H9 (cell line): ENCODE measurements at regions not wholly inside any gene's neighbourhood (a gene's known extent, or its start where the extent isn't known, plus 50 kb on each side); places are given as distances from the start of the nearest gene placed in this dataset.

Source experiments
- DNase-seq: peaks from one replicate; pipeline ENCODE4 v3.0.0-alpha.2; 2017
- H2AFZ ChIP-seq: one replicate; pipeline ENCODE4 v1.6.1; 2013; ENCODE audit warnings: mild to moderate bottlenecking, low read length, control low read depth, moderate library complexity
- H2AK5ac ChIP-seq: 2 replicates; pipeline ENCODE4 v1.6.1; 2013; ENCODE audit warnings: low read length, control low read depth, mixed read lengths; ENCODE audit not compliant: insufficient read length
- H2BK120ac ChIP-seq: one replicate; pipeline ENCODE4 v1.6.1; 2013; ENCODE audit warnings: low read depth, mild to moderate bottlenecking, low read length, control low read depth, inconsistent platforms; ENCODE audit not compliant: poor library complexity, severe bottlenecking
- H2BK12ac ChIP-seq: 2 replicates; pipeline ENCODE4 v1.6.1; 2013; ENCODE audit warnings: low read length, control low read depth, mixed read lengths, low read depth; ENCODE audit not compliant: insufficient read length
- H2BK15ac ChIP-seq: 2 replicates; pipeline ENCODE4 v1.6.1; 2013; ENCODE audit warnings: low read depth, low read length, control low read depth
- H2BK20ac ChIP-seq: one replicate; pipeline ENCODE4 v1.6.1; 2013; ENCODE audit warnings: low read depth, mild to moderate bottlenecking, low read length, control low read depth, inconsistent platforms; ENCODE audit not compliant: poor library complexity, severe bottlenecking
- H2BK5ac ChIP-seq: 2 replicates; pipeline ENCODE4 v1.6.1; 2013; ENCODE audit warnings: low read length, control low read depth, mixed read lengths; ENCODE audit not compliant: insufficient read length
- H3K14ac ChIP-seq: 2 replicates; pipeline ENCODE4 v1.6.1; 2013; ENCODE audit warnings: low read length, control low read depth; ENCODE audit not compliant: insufficient read depth
- H3K18ac ChIP-seq: 2 replicates; pipeline ENCODE4 v1.6.1; 2013; ENCODE audit warnings: low read depth, mild to moderate bottlenecking, mixed read lengths, low read length, control low read depth; ENCODE audit not compliant: insufficient read length
- H3K23ac ChIP-seq: 2 replicates; pipeline ENCODE4 v1.6.1; 2013; ENCODE audit warnings: low read length, control low read depth, mixed read lengths, low read depth; ENCODE audit not compliant: insufficient read length
- H3K23me2 ChIP-seq: 2 replicates; pipeline ENCODE4 v1.6.1; 2013; ENCODE audit warnings: low read depth, mild to moderate bottlenecking, mixed read lengths, low read length, control low read depth; ENCODE audit not compliant: insufficient read length, poor library complexity, severe bottlenecking
- H3K27ac ChIP-seq: 2 replicates; pipeline ENCODE4 v1.5.1; 2013; ENCODE audit warnings: low read length, control low read depth, mixed read lengths, low read depth; ENCODE audit not compliant: insufficient read length
- H3K27me3 ChIP-seq: 2 replicates; pipeline ENCODE4 v1.6.1; 2013; ENCODE audit warnings: low read length, control low read depth, inconsistent platforms; ENCODE audit not compliant: insufficient read depth
- H3K4ac ChIP-seq: 2 replicates; pipeline ENCODE4 v1.6.1; 2013; ENCODE audit warnings: low read depth, mild to moderate bottlenecking, control low read depth, inconsistent platforms, low read length, moderate library complexity
- H3K4me1 ChIP-seq: 2 replicates; pipeline ENCODE4 v1.6.1; 2013; ENCODE audit warnings: low read length, control low read depth, inconsistent platforms; ENCODE audit not compliant: insufficient read depth
- H3K4me2 ChIP-seq: 2 replicates; pipeline ENCODE4 v1.6.1; 2013; ENCODE audit warnings: low read length, control low read depth, mixed read lengths; ENCODE audit not compliant: insufficient read length, insufficient read depth
- H3K56ac ChIP-seq: 2 replicates; pipeline ENCODE4 v1.6.1; 2013; ENCODE audit warnings: low read depth, mild to moderate bottlenecking, mixed read lengths, low read length, control low read depth; ENCODE audit not compliant: insufficient read length
- H3K79me1 ChIP-seq: 2 replicates; pipeline ENCODE4 v1.6.1; 2013; ENCODE audit warnings: low read depth, mild to moderate bottlenecking, moderate library complexity, low read length, control low read depth, inconsistent platforms; ENCODE audit not compliant: insufficient read depth, poor library complexity, severe bottlenecking
- H3K79me2 ChIP-seq: 2 replicates; pipeline ENCODE4 v1.6.1; 2013; ENCODE audit warnings: low read length, control low read depth, inconsistent platforms; ENCODE audit not compliant: insufficient read depth
- H3K9ac ChIP-seq: 2 replicates; pipeline ENCODE4 v1.6.1; 2013; ENCODE audit warnings: low read length, control low read depth, mixed read lengths; ENCODE audit not compliant: insufficient read length; ENCODE audit errors: extremely low read depth
- H3K9me3 ChIP-seq: one replicate; pipeline ENCODE4 v1.6.1; 2013; ENCODE audit warnings: low read depth, low read length, inconsistent platforms; ENCODE audit not compliant: control insufficient read depth
- H3T11ph ChIP-seq: one replicate; pipeline ENCODE4 v1.6.1; 2013; ENCODE audit warnings: mild to moderate bottlenecking, low read length, control low read depth, inconsistent platforms
- H4K20me1 ChIP-seq: one replicate; pipeline ENCODE4 v1.6.1; 2013; ENCODE audit not compliant: control insufficient read depth, insufficient read length, insufficient read depth
- H4K5ac ChIP-seq: 2 replicates; pipeline ENCODE4 v1.6.1; 2013; ENCODE audit warnings: low read depth, mild to moderate bottlenecking, mixed read lengths, low read length, control low read depth; ENCODE audit not compliant: insufficient read length
- H4K8ac ChIP-seq: replicated peaks from 2 replicates; pipeline ENCODE4 v1.6.1; 2013; ENCODE audit warnings: low read length, control low read depth, mixed read lengths, low read depth; ENCODE audit not compliant: insufficient read length
- H4K91ac ChIP-seq: 2 replicates; pipeline ENCODE4 v1.6.1; 2013; ENCODE audit warnings: low read depth, mild to moderate bottlenecking, moderate library complexity, mixed read lengths, low read length, control low read depth; ENCODE audit not compliant: insufficient read length
- H3K27ac Mint-ChIP-seq, 3 experiments: 2 replicates in 2 of 3; 3 replicates in 1 of 3; pipeline ENCODE4 v1.8.0; 2020 to 2021; ENCODE audit warnings: mixed read lengths in 3 of 3, mild to moderate bottlenecking in 1 of 3, moderate library complexity in 1 of 3
- H3K27me3 Mint-ChIP-seq: 2 replicates; pipeline ENCODE4 v1.8.0; 2021; ENCODE audit warnings: low read depth, mild to moderate bottlenecking, moderate library complexity, mixed read lengths
- H3K36me3 Mint-ChIP-seq, 3 experiments: 2 replicates in 2 of 3; 3 replicates in 1 of 3; pipeline ENCODE4 v1.8.0; 2020 to 2021; ENCODE audit warnings: low read depth in 3 of 3, mixed read lengths in 3 of 3; ENCODE audit not compliant: insufficient read depth in 1 of 3
- H3K4me1 Mint-ChIP-seq, 2 experiments: 2 replicates each; pipeline ENCODE4 v1.8.0; 2020; ENCODE audit warnings: mixed read lengths in 2 of 2
- H3K4me3 Mint-ChIP-seq, 2 experiments: 2 replicates in 1 of 2; 3 replicates in 1 of 2; pipeline ENCODE4 v1.8.0; 2020 to 2021; ENCODE audit warnings: mild to moderate bottlenecking in 2 of 2, mixed read lengths in 2 of 2, moderate library complexity in 1 of 2
- H3K9me3 Mint-ChIP-seq, 2 experiments: 2 replicates in 1 of 2; 3 replicates in 1 of 2; pipeline ENCODE4 v1.8.0; 2020; ENCODE audit warnings: mild to moderate bottlenecking in 2 of 2, mixed read lengths in 2 of 2, moderate library complexity in 1 of 2
- CTCF ChIP-seq: fragments of 200-600 bp; sonication (generic); conservative IDR thresholded peaks from 3 replicates; pipeline ENCODE4 v1.8.0; 2021; ENCODE audit warnings: antibody characterized with exemption, mild to moderate bottlenecking
- WGBS: extraction: QIAGEN DNeasy Blood & Tissue Kit; methylation state at CpG from one replicate; pipeline ENCODE4 v1.1.7; 2013; ENCODE audit warnings: missing lambda C conversion rate, low lambda C conversion rate, mixed read lengths; ENCODE audit not compliant: insufficient read length; ENCODE audit errors: extremely low coverage; 5-methylcytosine and 5-hydroxymethylcytosine counted together

GRCh38 chr17:34059423-34060220, 195.5 kb upstream of the CCL2 start:
- no peak overlapping the region for H2BK5ac ChIP-seq
- no peaks in the 10 kb centered on the region for H3K79me2 ChIP-seq
- no peak for DNase-seq
- no peaks in the 10 kb centered on the region for H4K20me1 ChIP-seq
- Mint-ChIP-seq H3K9me3 (peaks cover 12 to 18% of the 10 kb centered on the region in 2 experiments), H3K4me3 (no peak overlapping the region), H3K27ac (no peak overlapping the region), H3K4me1 (no peaks in the 10 kb centered on the region; a peak in 1 of 4 replicates), H3K36me3 (peaks cover 0 to 17% (median 0%) of the 10 kb centered on the region in 3 experiments; a peak in 2 of 7 replicates), H3K27me3 (peaks cover 1% of the 10 kb centered on the region)
- H3K56ac ChIP-seq = no peak overlapping the region
- no peak overlapping the region for H2BK15ac ChIP-seq
- no peaks in the 10 kb centered on the region for H3K79me1 ChIP-seq
- no peak overlapping the region for H4K8ac ChIP-seq
- H2AK5ac ChIP-seq = no peak overlapping the region
- no peak overlapping the region for H3K27ac ChIP-seq
- H3K4me1 ChIP-seq = no peaks in the 10 kb centered on the region
- no peak overlapping the region for H2BK120ac ChIP-seq
- no CpG with 5 or more reads among the region's 10 CpGs for WGBS
- no peaks in the 10 kb centered on the region for H3K27me3 ChIP-seq
- no peaks in the 10 kb centered on the region for H3K9me3 ChIP-seq
- no peak for TF ChIP-seq CTCF
- no peak overlapping the region for H2BK20ac ChIP-seq
- H3K23ac ChIP-seq = no peak overlapping the region
- no peaks in the 10 kb centered on the region for H3K23me2 ChIP-seq
- no peak overlapping the region for H2AFZ ChIP-seq
- no peak overlapping the region for H3K4me2 ChIP-seq
- no peak overlapping the region for H2BK12ac ChIP-seq
- H3K9ac ChIP-seq = no peak overlapping the region
- no peak overlapping the region for H4K5ac ChIP-seq
- H3K14ac ChIP-seq = no peak overlapping the region
- no peak overlapping the region for H3K4ac ChIP-seq
- H4K91ac ChIP-seq = no peak overlapping the region
- no peak overlapping the region for H3T11ph ChIP-seq
- no peak overlapping the region for H3K18ac ChIP-seq
